Subcutaneous abdominal adipose tissue (tissue), 5 donors: ENCODE measurements at regions not wholly inside any gene's neighbourhood (a gene's known extent, or its start where the extent isn't known, plus 50 kb on each side); places are given as distances from the start of the nearest gene placed in this dataset.

Source experiments
- H3K27ac ChIP-seq: one replicate; pipeline ENCODE4 v1.7.0; 2013; ENCODE audit warnings: low read depth, mild to moderate bottlenecking, inconsistent platforms, low read length, moderate library complexity
- H3K27me3 ChIP-seq, 5 donors: one replicate each; pipeline ENCODE4 v1.7.0; 2013; ENCODE audit warnings: low read length in 5 of 5, inconsistent platforms in 1 of 5; ENCODE audit not compliant: control insufficient read depth in 5 of 5, insufficient read depth in 4 of 5
- H3K36me3 ChIP-seq, 5 donors: one replicate each; pipeline ENCODE4 v1.7.0; 2013; ENCODE audit warnings: low read length in 5 of 5; ENCODE audit not compliant: control insufficient read depth in 5 of 5, insufficient read depth in 5 of 5
- H3K4me1 ChIP-seq, 5 donors: one replicate each; pipeline ENCODE4 v1.7.0; 2013; ENCODE audit warnings: low read length in 5 of 5, mild to moderate bottlenecking in 3 of 5, moderate library complexity in 1 of 5; ENCODE audit not compliant: control insufficient read depth in 5 of 5, insufficient read depth in 5 of 5
- H3K4me3 ChIP-seq, 5 donors: one replicate each; pipeline ENCODE4 v1.7.0; 2013; ENCODE audit warnings: low read length in 5 of 5, low read depth in 1 of 5
- H3K9ac ChIP-seq, 5 donors: one replicate each; pipeline ENCODE4 v1.7.0; 2013; ENCODE audit warnings: low read length in 5 of 5, mild to moderate bottlenecking in 4 of 5, moderate library complexity in 3 of 5
- H3K9me3 ChIP-seq, 5 donors: one replicate each; pipeline ENCODE4 v1.7.0; 2013; ENCODE audit warnings: low read length in 5 of 5; ENCODE audit not compliant: control insufficient read depth in 5 of 5
- donor health status: healthy.
- donor health status: healthy.
- donor health status: healthy.
- donor health status: healthy.
- donor health status: healthy.

GRCh38 chr10:106473129-106473685 lies 691.3 kb downstream of the SORCS1 start:
- Histone ChIP-seq H3K27ac (no peak overlapping the region), H3K4me3 (no peak overlapping the region), H3K27me3 (no peaks in the 10 kb centered on the region), H3K9me3 (peaks cover 0 to 2% (median 0%) of the 10 kb centered on the region in 5 donors), H3K9ac (no peak overlapping the region), H3K4me1 (no peaks in the 10 kb centered on the region), H3K36me3 (no peaks in the 10 kb centered on the region)

- Histone ChIP-seq H3K9ac (no peak overlapping the region), H3K27ac (no peak overlapping the region), H3K4me1 (no peaks in the 10 kb centered on the region), H3K36me3 (no peaks in the 10 kb centered on the region), H3K27me3 (no peaks in the 10 kb centered on the region), H3K9me3 (peaks cover 0 to 2% (median 0%) of the 10 kb centered on the region in 5 donors), H3K4me3 (no peak overlapping the region)
Observed at GRCh38 chr10:106467506-106467905, 697.0 kb downstream of the SORCS1 start.

- Histone ChIP-seq H3K27me3 (no peaks in the 10 kb centered on the region), H3K9ac (no peak overlapping the region), H3K4me1 (no peaks in the 10 kb centered on the region), H3K4me3 (no peak overlapping the region), H3K9me3 (no peaks in the 10 kb centered on the region), H3K27ac (no peak overlapping the region), H3K36me3 (no peaks in the 10 kb centered on the region)
Observed at GRCh38 chr10:106457522-106457921, 707.0 kb downstream of the SORCS1 start.

- no peaks in the 10 kb centered on the region for H3K9me3 ChIP-seq
- H3K27ac ChIP-seq, result no peak overlapping the region
- no peaks in the 10 kb centered on the region for H3K36me3 ChIP-seq
- no peak overlapping the region for H3K4me3 ChIP-seq
- H3K9ac ChIP-seq, result no peak overlapping the region
- no peaks in the 10 kb centered on the region for H3K27me3 ChIP-seq
- H3K4me1 ChIP-seq, result no peaks in the 10 kb centered on the region
Observed at GRCh38 chr10:106454233-106454632, 710.3 kb downstream of the SORCS1 start.

DNA sequence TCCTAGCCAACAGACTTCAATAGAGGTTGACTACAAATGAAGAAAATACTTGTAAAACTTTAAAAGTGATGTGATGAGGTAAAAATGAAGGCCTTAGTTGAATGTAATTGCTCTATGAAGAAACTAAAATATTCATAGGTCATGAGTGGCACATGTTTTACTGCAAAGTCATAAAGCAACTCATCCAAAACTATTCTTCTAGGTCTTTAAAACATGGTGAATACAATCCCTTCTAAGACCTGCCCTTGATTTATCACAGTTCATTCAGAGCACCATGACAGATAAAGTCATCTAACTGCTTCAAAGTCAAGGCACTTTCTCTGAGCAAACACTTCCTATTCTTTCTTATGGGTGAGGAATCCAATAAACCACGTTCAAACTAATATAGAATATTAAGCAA lies 713.5 kb downstream of the SORCS1 start:
- Histone ChIP-seq H3K27ac (no peak overlapping the region), H3K9ac (no peak overlapping the region), H3K4me3 (no peak overlapping the region), H3K27me3 (no peaks in the 10 kb centered on the region), H3K9me3 (no peaks in the 10 kb centered on the region), H3K4me1 (no peaks in the 10 kb centered on the region), H3K36me3 (no peaks in the 10 kb centered on the region)

DNA sequence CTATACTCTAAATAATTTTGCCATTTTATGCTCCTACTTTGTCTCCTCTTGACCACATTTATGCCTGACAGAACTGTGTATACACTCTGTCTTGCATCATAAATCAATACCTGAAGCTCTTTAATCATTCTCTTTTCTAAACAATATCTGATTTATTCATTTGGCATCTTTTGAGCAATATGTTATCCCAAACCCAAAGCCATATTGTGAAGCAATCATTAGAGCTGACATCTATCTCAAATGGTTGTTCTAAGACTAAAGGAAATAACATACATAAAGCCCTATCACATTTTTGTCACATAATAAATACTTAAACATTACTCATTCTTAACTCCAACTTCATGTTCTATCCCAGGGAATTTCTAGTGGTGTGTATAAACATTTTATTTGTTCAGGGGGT lies 717.6 kb downstream of the SORCS1 start:
- H3K27me3 ChIP-seq, result no peaks in the 10 kb centered on the region
- H3K9ac ChIP-seq, result no peak overlapping the region
- H3K4me1 ChIP-seq, result no peaks in the 10 kb centered on the region
- H3K4me3 ChIP-seq, result no peak overlapping the region
- no peaks in the 10 kb centered on the region for H3K9me3 ChIP-seq
- H3K36me3 ChIP-seq, result no peaks in the 10 kb centered on the region
- H3K27ac ChIP-seq, result no peak overlapping the region

DNA sequence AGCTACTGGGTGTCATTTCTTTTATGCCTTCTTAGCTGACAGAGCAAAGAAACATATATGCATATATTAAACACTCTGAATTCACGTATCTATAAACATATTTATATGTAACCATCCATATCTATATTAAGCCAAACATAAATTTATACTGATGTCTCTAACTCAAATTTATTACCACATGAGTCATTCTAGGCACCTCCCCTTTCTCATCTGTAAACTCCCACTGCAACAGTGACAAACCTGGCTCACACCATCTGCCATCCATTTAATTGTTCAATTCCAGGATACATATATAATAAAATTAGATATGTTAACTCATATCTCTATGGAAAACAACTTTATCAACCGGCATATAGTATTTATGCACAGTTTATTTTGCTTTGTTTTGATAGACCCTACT lies 722.3 kb downstream of the SORCS1 start:
- Histone ChIP-seq H3K27ac (no peak overlapping the region), H3K27me3 (no peaks in the 10 kb centered on the region), H3K9ac (no peak overlapping the region), H3K9me3 (no peaks in the 10 kb centered on the region), H3K36me3 (no peaks in the 10 kb centered on the region), H3K4me3 (no peak overlapping the region), H3K4me1 (no peaks in the 10 kb centered on the region)

- Histone ChIP-seq H3K9me3 (no peaks in the 10 kb centered on the region), H3K27ac (no peak overlapping the region), H3K4me3 (no peak overlapping the region), H3K36me3 (no peaks in the 10 kb centered on the region), H3K27me3 (no peaks in the 10 kb centered on the region), H3K9ac (no peak overlapping the region), H3K4me1 (no peaks in the 10 kb centered on the region)
Observed at GRCh38 chr10:106440767-106441166, 723.7 kb downstream of the SORCS1 start.

DNA sequence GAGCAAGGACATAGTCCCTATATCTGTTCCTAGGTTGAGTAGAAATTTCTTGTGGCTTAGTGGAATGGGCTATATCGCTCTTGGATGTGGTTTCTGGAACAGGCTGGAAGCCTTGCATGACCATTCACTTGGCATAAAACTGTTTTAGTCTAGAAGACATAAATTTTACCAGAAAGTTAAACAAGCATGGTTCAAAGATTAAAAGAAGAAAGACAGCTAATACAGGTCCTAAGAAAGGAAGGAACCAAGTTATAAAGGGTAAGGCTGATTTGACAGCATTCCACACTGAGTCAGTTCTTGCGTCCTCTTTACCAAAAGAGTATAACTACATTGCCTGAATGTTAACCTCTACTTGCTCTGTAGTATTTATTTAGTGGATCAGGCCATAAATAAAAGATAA lies 724.2 kb downstream of the SORCS1 start:
- peaks cover 0 to 2% (median 0%) of the 10 kb centered on the region in 5 donors for H3K9me3 ChIP-seq
- H3K36me3 ChIP-seq, result no peaks in the 10 kb centered on the region
- H3K4me1 ChIP-seq, result no peaks in the 10 kb centered on the region
- no peak overlapping the region for H3K9ac ChIP-seq
- H3K27me3 ChIP-seq, result no peaks in the 10 kb centered on the region
- no peak overlapping the region for H3K4me3 ChIP-seq
- H3K27ac ChIP-seq, result no peak overlapping the region

DNA sequence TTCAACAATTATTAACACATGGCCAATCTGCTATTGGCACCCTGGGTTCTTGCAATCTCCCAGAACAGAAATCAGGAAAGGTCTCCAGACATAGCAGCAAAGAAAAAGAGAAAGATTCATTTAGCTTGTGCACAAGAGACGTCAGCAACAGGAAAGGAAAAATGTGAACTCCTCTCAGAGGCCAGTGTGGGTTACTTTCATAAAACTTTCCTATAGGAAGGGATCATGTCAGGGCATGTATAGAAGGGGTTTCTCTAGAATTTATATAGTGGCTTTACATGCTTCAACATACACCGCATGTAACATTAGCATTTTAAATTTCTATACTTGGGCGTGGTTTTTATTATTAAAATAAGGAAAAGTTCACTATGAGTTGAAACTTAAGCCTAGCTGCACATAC lies 725.1 kb downstream of the SORCS1 start:
- Histone ChIP-seq H3K36me3 (no peaks in the 10 kb centered on the region), H3K27me3 (no peaks in the 10 kb centered on the region), H3K27ac (no peak overlapping the region), H3K9ac (no peak overlapping the region), H3K9me3 (peaks cover 0 to 8% (median 0%) of the 10 kb centered on the region in 5 donors), H3K4me3 (no peak overlapping the region), H3K4me1 (no peaks in the 10 kb centered on the region)

GRCh38 chr10:106438386-106438785 lies 726.1 kb downstream of the SORCS1 start:
- H3K4me3 ChIP-seq, result no peak overlapping the region
- no peak overlapping the region for H3K27ac ChIP-seq
- H3K36me3 ChIP-seq, result no peaks in the 10 kb centered on the region
- no peak overlapping the region for H3K9ac ChIP-seq
- peaks cover 0 to 8% (median 0%) of the 10 kb centered on the region in 5 donors for H3K9me3 ChIP-seq
- no peaks in the 10 kb centered on the region for H3K27me3 ChIP-seq
- H3K4me1 ChIP-seq, result no peaks in the 10 kb centered on the region
